DMS153 (cell line): ENCODE measurements at regions not wholly inside any gene's neighbourhood (a gene's known extent, or its start where the extent isn't known, plus 50 kb on each side); places are given as distances from the start of the nearest gene placed in this dataset.
"Not testable (repeated sequence)": the region's sequence is repeated elsewhere in the genome, so short reads cannot be mapped to it uniquely, and the experiment has no call there.

Experiments
- DNase-seq: peaks from one replicate; lab custom pipeline; 2025; lab: John Stamatoyannopoulos, UW

GRCh38 chr5:82956600-82956999, 120.6 kb downstream of the TMEM167A start:
- no peak for DNase-seq

- DNase-seq = no peak
Measured at GRCh38 chr5:82952326-82952725, 124.9 kb downstream of the TMEM167A start.

GRCh38 chr5:82944267-82944666, 132.9 kb downstream of the TMEM167A start:
- DNase-seq = not testable (repeated sequence)

DNA sequence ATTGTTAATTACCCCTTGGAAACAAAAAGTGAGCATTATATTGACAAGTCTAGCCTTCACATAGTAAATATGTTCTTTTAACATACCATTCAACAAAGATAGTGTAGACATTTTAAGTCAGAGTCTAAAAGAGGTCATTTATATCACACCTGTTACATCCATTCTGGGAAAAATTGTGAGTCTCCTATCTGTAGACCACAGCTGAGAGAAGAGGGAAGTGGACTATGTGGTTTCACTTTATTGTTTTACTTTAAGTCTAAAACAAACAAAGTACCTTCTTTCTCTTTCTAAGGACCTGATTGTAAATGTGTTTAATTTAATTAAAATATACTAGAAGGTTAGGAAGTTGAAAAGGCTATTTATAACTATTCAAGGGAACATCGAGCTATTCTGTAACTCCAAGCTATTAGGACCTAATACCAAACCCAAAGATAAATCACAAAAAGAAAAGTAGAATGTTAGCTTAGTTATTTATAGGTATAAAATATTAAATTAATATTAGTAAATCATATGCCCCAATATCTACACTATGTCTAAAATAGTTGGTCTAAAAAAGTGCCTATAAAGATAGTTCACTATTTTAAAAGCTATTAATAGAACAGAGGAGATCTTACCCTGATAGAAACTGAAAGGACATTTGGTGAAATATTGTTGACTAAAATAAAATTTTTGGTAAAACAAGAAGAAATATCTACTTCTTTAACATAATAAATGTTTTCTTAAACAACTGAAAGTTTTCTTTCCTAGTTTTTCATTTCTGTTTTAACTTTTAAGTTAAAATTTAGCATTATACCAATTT, 134.9 kb downstream of the TMEM167A start:
- no peak for DNase-seq

DNA sequence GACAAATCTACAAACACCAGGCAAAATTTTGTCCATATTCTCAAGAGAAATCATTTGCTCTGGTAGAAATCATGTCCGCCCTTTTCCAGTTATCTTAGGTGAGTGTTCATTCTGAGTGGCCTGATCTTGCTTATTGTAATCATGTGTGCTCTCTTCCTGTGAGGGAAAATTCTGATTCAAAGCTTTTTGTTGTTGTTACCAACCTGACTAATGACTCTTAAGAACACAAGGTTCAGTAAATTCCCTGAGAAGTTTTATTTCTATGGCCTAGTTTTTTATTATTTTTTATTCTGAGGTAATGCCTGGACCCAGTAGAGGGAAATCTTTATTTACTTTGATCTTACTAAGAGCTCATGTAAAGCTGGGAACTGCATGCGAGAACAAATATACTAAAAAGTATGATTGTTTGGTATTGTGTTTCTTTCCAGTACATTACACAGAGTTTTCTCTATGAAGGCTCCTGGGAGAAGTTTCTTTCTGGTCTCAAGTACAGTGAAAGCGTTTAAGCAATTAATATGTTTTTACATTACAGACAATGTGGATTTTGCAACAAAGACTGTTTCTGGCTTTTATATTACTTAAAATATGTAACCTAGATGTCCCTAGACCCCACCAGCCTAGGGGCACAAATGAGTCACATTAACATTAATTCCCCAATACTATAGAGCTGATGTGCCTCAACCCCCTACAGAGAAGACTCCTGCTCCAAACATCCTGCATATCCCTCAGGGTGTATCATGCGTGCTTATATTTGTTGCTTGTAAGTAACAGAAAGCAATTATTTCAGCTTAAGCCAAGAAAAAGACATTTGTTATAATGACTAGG, 138.1 kb downstream of the TMEM167A start:
- no peak for DNase-seq

GRCh38 chr5:82932473-82933220, 144.5 kb downstream of the TMEM167A start:
- DNase-seq = not testable (repeated sequence)

- DNase-seq = no peak
Measured at GRCh38 chr5:82931110-82931509, 146.1 kb downstream of the TMEM167A start.

GRCh38 chr5:82925061-82925411, 152.2 kb downstream of the TMEM167A start:
- no peak for DNase-seq

- DNase-seq = no peak
Measured at GRCh38 chr5:82924226-82925060, 152.8 kb downstream of the TMEM167A start.

GRCh38 chr5:82922086-82922734, 155.0 kb downstream of the TMEM167A start:
- no peak for DNase-seq

DNA sequence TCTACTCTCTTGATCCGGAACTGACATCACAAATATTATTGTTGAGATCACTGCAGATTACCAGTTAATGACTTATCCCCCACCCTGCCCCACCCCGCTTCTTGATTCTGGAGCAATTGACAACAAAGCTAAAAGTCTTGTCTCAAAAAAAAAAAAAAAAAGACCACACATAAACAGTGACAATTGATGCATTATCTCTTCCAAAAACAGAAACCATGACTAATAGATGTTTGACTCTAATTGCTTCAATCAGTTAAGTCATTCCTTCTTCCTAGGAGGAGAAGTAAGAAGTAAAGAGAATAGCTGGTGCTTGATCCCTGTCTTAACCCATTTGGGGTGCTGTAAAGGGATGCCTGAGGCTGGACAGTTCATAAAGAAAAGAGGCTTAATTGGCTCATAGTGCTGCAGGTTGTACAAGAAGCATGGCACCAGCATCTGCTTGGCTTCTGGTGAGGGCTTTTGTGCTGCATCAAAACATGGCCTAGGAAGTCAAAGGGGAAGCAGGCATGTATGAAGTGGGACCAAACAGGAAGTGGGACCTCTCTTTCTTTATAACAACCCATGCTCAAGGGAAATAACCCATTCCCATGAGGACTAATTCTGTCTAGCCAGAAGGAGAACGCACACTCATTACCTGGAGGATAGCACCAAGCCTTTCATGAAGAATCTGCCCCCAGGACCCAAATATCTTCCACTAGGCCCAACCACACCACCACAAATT, 158.7 kb downstream of the TMEM167A start:
- DNase-seq = no peak

DNA sequence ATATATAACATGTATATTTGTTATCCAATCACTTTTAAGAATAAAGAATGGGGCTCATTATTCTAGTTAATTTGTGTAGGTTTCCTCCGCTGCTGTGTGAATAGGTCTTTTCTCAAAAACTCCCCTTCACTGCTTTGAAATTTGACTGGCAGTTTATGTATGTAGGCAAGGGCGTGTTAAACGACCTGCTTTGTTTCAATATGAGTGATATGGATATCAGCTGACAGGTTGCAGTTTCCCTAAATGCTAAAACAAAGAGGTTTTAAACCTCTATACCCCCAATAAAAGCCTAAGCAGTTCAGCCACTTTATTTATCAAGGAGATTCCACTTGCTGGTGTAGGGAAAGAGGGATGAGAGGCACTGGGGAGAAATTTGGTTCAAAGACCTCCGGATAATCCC, 159.6 kb downstream of the TMEM167A start:
- no peak for DNase-seq

DNA sequence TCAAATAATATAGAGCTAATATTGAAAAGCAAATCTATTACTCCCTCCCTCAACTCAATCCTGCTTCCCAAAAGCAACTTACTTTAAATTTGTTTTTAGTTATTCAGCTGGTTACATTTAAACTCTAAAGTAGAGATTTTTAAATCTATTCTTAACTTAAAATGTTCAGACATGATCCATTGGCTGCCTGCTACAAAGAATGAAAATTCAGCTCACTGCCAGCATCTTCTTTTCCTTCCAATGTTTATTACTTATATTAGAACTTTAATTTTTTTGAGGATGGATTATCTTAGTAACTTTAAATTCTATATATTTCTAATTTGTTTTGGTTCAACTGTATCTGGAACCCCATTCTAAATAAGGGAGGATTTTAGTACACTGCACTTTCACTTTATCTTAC, 163.2 kb downstream of the TMEM167A start:
- DNase-seq = no peak

- DNase-seq = no peak
Measured at GRCh38 chr5:82912462-82912861, 164.7 kb downstream of the TMEM167A start.

- DNase-seq = no peak
Measured at GRCh38 chr5:82911910-82912309, 165.3 kb downstream of the TMEM167A start.

DNA sequence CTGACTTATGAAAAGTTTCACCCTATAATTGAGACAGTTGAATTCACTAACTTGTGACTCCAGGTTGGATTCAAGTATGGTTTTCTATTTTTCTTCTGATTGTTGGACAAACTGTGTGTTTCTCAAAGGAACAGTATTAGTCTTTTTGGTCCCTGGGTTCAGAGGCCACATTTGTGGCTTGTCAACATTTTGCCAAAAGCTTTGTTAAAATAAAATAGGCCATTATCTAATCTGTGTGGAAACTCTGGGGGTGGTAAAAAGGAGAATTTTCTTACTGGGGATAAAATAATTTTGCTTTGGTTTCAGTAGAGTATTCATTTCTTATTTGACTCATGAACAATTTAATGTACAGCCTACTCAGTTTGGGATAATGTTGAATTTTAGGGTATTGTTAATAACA, 166.3 kb downstream of the TMEM167A start:
- DNase-seq = no peak

DNA sequence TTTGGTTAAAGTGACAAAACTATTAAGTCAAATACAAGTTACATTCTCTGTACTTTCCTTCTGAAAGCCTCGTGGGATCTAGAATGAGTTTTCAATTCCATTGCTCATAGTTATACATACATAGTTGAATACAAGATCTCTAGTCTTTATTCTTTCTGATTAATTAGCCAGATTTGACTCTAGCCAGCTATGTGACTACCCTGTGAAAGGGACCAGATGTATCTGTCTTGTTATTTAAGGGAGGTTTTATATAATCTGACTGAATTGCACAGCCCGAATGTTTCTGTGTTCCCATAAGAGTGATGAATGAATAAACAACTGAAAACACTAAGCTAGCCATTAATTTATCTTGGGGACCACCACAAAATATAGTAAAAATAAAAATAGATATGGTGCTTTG, 166.7 kb downstream of the TMEM167A start:
- no peak for DNase-seq

DNA sequence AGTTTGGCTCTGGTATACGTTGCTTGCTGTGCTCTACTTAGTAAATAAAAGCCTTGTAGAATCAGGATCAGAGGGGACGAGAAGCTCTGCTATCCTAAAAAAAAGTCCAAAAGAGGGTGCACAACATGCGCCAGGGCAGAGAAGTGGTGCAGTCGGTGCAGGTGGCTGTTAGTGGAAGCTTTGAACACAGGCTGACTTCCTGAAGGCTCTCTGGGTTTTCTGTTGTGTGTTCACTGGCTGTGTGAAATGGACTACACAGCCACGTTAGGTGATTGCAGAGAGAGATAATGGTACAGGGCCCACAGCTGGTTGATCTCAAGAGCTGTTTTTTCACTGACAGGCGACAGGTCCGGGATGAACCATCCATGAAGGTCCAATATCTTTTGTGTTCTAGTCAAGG, 167.4 kb downstream of the TMEM167A start:
- DNase-seq = no peak

DNA sequence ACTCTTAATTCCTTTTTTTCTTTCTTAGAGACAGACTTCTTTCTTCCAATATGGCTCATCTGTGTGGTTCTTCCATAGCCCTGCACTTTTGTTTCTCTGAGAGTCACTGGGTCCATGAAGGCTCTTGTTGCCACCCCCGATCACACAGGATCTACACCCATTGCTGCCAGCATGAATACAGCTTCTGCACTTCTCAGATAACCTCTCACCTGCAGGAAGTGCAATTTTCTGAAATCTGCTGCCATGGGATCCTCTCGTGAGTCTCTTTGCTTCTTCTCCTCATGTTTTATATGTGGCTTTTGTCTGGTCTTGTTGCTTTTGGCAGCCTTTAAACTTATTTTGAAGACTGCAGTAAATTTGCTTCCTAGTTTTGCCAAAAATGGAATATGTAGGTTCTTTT, 171.2 kb downstream of the TMEM167A start:
- DNase-seq = no peak

- DNase-seq = no peak
Measured at GRCh38 chr5:82901281-82901888, 175.8 kb downstream of the TMEM167A start.
